ENCODE measurements at regions not wholly inside any gene's neighbourhood (a gene's known extent, or its start where the extent isn't known, plus 50 kb on each side); places are given as distances from the start of the nearest gene placed in this dataset.
"Not testable (repeated sequence)": the region's sequence is repeated elsewhere in the genome, so short reads cannot be mapped to it uniquely, and the experiment has no call there.

DNA sequence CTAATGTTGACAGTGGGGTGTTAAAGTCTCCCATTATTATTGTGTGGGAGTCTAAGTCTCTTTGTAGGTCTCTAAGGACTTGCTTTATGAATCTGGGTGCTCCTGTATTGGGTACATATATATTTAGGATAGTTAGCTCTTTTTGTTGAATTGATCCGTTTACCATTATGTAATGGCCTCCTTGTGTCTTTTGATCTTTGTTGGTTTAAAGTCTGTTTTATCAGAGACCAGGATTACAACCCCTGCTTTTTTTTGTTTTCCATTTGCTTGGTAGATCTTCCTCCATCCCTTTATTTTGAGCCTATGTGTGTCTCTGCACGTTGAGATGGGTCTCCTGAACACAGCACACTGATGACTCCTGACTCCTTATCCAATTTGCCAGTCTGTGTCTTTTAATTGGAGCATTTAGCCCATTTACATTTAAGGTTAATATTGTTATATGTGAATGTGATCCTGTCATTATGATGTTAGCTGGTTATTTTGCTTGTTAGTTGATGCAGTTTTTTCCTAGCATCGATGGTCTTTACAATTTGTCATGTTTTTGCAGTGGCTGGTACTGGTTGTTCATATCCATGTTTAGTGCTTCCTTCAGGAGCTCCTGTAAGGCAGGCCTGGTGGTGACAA, 188.9 kb downstream of the TTC6 start (continued):
- 0 out of 2 replicates have a peak, but pooled peaks have one; percentile 55 for TF ChIP-seq ZNF614 (CRISPR knock-in tag; IDR thresholded peaks at IDR 0.05; ENCODE audit: borderline replicate concordance)
- TF ChIP-seq, protein P1, sequence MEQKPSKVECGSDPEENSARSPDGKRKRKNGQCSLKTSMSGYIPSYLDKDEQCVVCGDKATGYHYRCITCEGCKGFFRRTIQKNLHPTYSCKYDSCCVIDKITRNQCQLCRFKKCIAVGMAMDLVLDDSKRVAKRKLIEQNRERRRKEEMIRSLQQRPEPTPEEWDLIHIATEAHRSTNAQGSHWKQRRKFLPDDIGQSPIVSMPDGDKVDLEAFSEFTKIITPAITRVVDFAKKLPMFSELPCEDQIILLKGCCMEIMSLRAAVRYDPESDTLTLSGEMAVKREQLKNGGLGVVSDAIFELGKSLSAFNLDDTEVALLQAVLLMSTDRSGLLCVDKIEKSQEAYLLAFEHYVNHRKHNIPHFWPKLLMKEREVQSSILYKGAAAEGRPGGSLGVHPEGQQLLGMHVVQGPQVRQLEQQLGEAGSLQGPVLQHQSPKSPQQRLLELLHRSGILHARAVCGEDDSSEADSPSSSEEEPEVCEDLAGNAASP (CRISPR knock-in tag; IDR thresholded peaks at IDR 0.05; ENCODE audit: borderline replicate concordance) = peak; percentile 70; the same call in 1 of the 2 replicates
- TF ChIP-seq SMARCC2 (IDR thresholded peaks at IDR 0.05) = peak; percentile 12; the same call in 1 of the 2 replicates
- TF ChIP-seq, protein P2, sequence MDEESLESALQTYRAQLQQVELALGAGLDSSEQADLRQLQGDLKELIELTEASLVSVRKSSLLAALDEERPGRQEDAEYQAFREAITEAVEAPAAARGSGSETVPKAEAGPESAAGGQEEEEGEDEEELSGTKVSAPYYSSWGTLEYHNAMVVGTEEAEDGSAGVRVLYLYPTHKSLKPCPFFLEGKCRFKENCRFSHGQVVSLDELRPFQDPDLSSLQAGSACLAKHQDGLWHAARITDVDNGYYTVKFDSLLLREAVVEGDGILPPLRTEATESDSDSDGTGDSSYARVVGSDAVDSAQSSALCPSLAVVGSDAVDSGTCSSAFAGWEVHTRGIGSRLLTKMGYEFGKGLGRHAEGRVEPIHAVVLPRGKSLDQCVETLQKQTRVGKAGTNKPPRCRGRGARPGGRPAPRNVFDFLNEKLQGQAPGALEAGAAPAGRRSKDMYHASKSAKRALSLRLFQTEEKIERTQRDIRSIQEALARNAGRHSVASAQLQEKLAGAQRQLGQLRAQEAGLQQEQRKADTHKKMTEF (CRISPR knock-in tag; IDR thresholded peaks at IDR 0.05) = peak; percentile 72; the same call in 1 of the 2 replicates
- TF ChIP-seq KMT2A (CRISPR knock-in tag; IDR thresholded peaks at IDR 0.05) = peak; percentile 13; the same call in 1 of the 2 replicates
- TF ChIP-seq, protein P3, sequence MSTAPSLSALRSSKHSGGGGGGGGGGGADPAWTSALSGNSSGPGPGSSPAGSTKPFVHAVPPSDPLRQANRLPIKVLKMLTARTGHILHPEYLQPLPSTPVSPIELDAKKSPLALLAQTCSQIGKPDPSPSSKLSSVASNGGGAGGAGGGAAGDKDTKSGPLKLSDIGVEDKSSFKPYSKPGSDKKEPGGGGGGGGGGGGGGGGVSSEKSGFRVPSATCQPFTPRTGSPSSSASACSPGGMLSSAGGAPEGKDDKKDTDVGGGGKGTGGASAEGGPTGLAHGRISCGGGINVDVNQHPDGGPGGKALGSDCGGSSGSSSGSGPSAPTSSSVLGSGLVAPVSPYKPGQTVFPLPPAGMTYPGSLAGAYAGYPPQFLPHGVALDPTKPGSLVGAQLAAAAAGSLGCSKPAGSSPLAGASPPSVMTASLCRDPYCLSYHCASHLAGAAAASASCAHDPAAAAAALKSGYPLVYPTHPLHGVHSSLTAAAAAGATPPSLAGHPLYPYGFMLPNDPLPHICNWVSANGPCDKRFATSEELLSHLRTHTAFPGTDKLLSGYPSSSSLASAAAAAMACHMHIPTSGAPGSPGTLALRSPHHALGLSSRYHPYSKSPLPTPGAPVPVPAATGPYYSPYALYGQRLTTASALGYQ (CRISPR knock-in tag; IDR thresholded peaks at IDR 0.05) = peak; percentile 58; the same call in 1 of the 2 replicates
- peak; percentile 16 for TF ChIP-seq TEAD3 (CRISPR knock-in tag; optimal IDR thresholded peaks at IDR 0.05; ENCODE audit: borderline replicate concordance)
- 0 out of 2 replicates have a peak, but pooled peaks have one; percentile 38 for TF ChIP-seq CEBPG (CRISPR knock-in tag; IDR thresholded peaks at IDR 0.05)
- TF ChIP-seq, protein P4, sequence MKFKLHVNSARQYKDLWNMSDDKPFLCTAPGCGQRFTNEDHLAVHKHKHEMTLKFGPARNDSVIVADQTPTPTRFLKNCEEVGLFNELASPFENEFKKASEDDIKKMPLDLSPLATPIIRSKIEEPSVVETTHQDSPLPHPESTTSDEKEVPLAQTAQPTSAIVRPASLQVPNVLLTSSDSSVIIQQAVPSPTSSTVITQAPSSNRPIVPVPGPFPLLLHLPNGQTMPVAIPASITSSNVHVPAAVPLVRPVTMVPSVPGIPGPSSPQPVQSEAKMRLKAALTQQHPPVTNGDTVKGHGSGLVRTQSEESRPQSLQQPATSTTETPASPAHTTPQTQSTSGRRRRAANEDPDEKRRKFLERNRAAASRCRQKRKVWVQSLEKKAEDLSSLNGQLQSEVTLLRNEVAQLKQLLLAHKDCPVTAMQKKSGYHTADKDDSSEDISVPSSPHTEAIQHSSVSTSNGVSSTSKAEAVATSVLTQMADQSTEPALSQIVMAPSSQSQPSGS (CRISPR knock-in tag; IDR thresholded peaks at IDR 0.05) = peak; percentile 56; the same call in 1 of the 2 replicates
- TF ChIP-seq, protein P5, sequence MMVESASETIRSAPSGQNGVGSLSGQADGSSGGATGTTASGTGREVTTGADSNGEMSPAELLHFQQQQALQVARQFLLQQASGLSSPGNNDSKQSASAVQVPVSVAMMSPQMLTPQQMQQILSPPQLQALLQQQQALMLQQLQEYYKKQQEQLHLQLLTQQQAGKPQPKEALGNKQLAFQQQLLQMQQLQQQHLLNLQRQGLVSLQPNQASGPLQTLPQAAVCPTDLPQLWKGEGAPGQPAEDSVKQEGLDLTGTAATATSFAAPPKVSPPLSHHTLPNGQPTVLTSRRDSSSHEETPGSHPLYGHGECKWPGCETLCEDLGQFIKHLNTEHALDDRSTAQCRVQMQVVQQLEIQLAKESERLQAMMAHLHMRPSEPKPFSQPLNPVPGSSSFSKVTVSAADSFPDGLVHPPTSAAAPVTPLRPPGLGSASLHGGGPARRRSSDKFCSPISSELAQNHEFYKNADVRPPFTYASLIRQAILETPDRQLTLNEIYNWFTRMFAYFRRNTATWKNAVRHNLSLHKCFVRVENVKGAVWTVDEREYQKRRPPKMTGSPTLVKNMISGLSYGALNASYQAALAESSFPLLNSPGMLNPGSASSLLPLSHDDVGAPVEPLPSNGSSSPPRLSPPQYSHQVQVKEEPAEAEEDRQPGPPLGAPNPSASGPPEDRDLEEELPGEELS (CRISPR knock-in tag; IDR thresholded peaks at IDR 0.05) = peak; percentile 79; the same call in 1 of the 2 replicates
- peak; percentile 67 for TF ChIP-seq NCOA2 (CRISPR knock-in tag; IDR thresholded peaks at IDR 0.05)
- peak; percentile 91 for TF ChIP-seq GATAD2A (CRISPR knock-in tag; IDR thresholded peaks at IDR 0.05)
- 0 out of 2 replicates have a peak, but pooled peaks have one; percentile 26 for TF ChIP-seq FOXK1 (CRISPR knock-in tag; IDR thresholded peaks at IDR 0.05; ENCODE audit: borderline replicate concordance, low read depth)
- TF ChIP-seq ZNF354B (CRISPR knock-in tag; IDR thresholded peaks at IDR 0.05) = peak; percentile 96; the same call in 1 of the 2 replicates
- 0 out of 2 replicates have a peak, but pooled peaks have one; percentile 28 for TF ChIP-seq MIXL1 (CRISPR knock-in tag; IDR thresholded peaks at IDR 0.05)
- peak; percentile 37; the same call in 1 of the 2 replicates for TF ChIP-seq HDAC2 (CRISPR knock-in tag; IDR thresholded peaks at IDR 0.05)
- TF ChIP-seq ONECUT2 (CRISPR knock-in tag; IDR thresholded peaks at IDR 0.05) = peak; percentile 89
- not testable (repeated sequence) for TF ChIP-seq SOX6 (IDR thresholded peaks at IDR 0.05)
- TF ChIP-seq SOX6 (CRISPR knock-in tag; IDR thresholded peaks at IDR 0.05) = peak; percentile 85
- TF ChIP-seq, protein P6, sequence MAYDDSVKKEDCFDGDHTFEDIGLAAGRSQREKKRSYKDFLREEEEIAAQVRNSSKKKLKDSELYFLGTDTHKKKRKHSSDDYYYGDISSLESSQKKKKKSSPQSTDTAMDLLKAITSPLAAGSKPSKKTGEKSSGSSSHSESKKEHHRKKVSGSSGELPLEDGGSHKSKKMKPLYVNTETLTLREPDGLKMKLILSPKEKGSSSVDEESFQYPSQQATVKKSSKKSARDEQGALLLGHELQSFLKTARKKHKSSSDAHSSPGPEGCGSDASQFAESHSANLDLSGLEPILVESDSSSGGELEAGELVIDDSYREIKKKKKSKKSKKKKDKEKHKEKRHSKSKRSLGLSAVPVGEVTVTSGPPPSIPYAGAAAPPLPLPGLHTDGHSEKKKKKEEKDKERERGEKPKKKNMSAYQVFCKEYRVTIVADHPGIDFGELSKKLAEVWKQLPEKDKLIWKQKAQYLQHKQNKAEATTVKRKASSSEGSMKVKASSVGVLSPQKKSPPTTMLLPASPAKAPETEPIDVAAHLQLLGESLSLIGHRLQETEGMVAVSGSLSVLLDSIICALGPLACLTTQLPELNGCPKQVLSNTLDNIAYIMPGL (CRISPR knock-in tag; IDR thresholded peaks at IDR 0.05; ENCODE audit: borderline replicate concordance in 1 of 2, low read depth in 1 of 2) = 0 out of 4 replicates have a peak, but pooled peaks of 1 of the 2 experiments have one; percentile 13
